ENCODE measurements at regions not wholly inside any gene's neighbourhood (a gene's known extent, or its start where the extent isn't known, plus 50 kb on each side); places are given as distances from the start of the nearest gene placed in this dataset.

- no peaks in the 10 kb centered on the region for H3K9me3 ChIP-seq (ENCODE audit: control insufficient read depth, low read depth, low read length)
- H3K27ac ChIP-seq (ENCODE audit: low read length) = no peak overlapping the region
- H3K4me3 ChIP-seq (ENCODE audit: low read length) = no peak overlapping the region
- 96% methylated on average over 4 of the region's 4 CpGs for WGBS (ENCODE audit: insufficient coverage, low lambda C conversion rate)
- no peaks in the 10 kb centered on the region for H3K4me1 ChIP-seq (ENCODE audit: control insufficient read depth, insufficient read depth, low read length)
- H3K36me3 ChIP-seq (ENCODE audit: control insufficient read depth, insufficient read depth, low read length) = no peaks in the 10 kb centered on the region
- H3K27me3 ChIP-seq (ENCODE audit: control insufficient read depth, insufficient read depth, low read length) = no peaks in the 10 kb centered on the region
- DNase-seq = no peak
These were observed 151.6 kb downstream of the TTC32 start for GRCh38 chr2:19750136-19750535.

- Histone ChIP-seq H3K9me3 (ENCODE audit: control insufficient read depth, low read depth, low read length) (no peaks in the 10 kb centered on the region), H3K4me1 (ENCODE audit: control insufficient read depth, insufficient read depth, low read length) (no peaks in the 10 kb centered on the region), H3K4me3 (ENCODE audit: low read length) (no peak overlapping the region), H3K27ac (ENCODE audit: low read length) (no peak overlapping the region), H3K27me3 (ENCODE audit: control insufficient read depth, insufficient read depth, low read length) (no peaks in the 10 kb centered on the region), H3K36me3 (ENCODE audit: control insufficient read depth, insufficient read depth, low read length) (no peaks in the 10 kb centered on the region)
- no peak for DNase-seq
- no CpG with 5 or more reads among the region's 3 CpGs for WGBS (ENCODE audit: insufficient coverage, low lambda C conversion rate)
These were observed 152.3 kb downstream of the TTC32 start for GRCh38 chr2:19749507-19749836.

DNA sequence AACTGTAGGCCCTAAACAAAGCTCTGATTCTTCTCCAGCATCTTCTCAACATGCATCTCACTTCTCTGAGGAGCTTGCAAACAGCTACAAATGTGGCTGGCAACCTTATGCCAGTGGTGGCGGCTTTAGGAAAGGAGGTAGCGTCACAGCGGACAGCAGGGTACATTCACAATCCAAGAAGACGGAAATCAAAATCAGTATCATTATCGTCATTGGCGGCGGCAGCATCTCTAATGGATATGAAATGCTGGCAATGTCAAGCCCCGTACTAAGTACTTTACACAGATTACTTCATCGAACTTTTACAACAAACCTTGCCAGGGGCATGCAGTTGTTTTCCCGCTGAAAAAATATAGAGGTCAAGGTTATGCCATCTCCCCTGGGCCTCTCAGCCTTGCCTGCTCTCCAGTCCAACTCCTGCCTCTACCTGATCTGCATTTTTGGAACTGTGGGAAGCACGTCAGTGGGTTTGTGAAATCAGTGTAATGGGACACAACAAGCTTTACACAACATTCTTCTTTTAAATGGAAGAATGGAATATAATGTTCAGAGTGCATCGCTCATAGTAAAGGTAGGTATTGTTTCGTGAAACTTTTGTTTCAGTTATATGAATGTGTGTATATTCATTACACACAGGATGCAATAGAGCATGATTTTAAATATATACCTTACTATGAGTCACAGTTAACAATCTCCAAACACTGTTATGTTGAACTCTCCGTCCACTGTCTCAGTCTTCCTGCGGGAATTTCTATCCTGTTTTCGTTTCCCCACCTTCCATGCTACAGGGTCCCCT, 152.9 kb downstream of the TTC32 start:
- Histone ChIP-seq H3K9me3 (ENCODE audit: control insufficient read depth, low read depth, low read length) (no peaks in the 10 kb centered on the region), H3K27ac (ENCODE audit: low read length) (no peak overlapping the region), H3K4me1 (ENCODE audit: control insufficient read depth, insufficient read depth, low read length) (no peaks in the 10 kb centered on the region), H3K4me3 (ENCODE audit: low read length) (no peak overlapping the region), H3K27me3 (ENCODE audit: control insufficient read depth, insufficient read depth, low read length) (no peaks in the 10 kb centered on the region), H3K36me3 (ENCODE audit: control insufficient read depth, insufficient read depth, low read length) (no peaks in the 10 kb centered on the region)
- WGBS (ENCODE audit: insufficient coverage, low lambda C conversion rate) = no CpG with 5 or more reads among the region's 16 CpGs
- no peak for DNase-seq

DNA sequence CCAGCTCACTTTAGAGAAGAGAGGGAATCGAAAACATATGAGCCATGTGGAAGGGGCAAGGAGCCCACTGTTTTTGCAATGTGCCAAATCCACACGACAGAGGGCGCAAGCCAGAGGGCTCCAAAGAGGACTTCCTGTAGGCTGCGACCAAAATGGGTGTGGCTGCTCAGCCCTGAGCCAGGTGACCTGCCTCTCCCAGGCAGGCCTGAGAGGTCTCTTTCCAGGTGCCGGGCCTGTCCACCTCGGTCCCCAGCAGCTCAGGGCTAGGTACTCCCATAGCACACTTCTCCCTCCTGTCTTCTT, 153.8 kb downstream of the TTC32 start:
- WGBS (ENCODE audit: insufficient coverage, low lambda C conversion rate) = no CpG with 5 or more reads among the region's 6 CpGs
- Histone ChIP-seq H3K36me3 (ENCODE audit: control insufficient read depth, insufficient read depth, low read length) (no peaks in the 10 kb centered on the region), H3K27ac (ENCODE audit: low read length) (no peak overlapping the region), H3K9me3 (ENCODE audit: control insufficient read depth, low read depth, low read length) (no peaks in the 10 kb centered on the region), H3K4me1 (ENCODE audit: control insufficient read depth, insufficient read depth, low read length) (no peaks in the 10 kb centered on the region), H3K4me3 (ENCODE audit: low read length) (no peak overlapping the region), H3K27me3 (ENCODE audit: control insufficient read depth, insufficient read depth, low read length) (no peaks in the 10 kb centered on the region)
- no peak for DNase-seq

- whole genome bisulfite sequencing (ENCODE audit: insufficient coverage, low lambda C conversion rate) = no CpG with 5 or more reads among the region's 10 CpGs
- H3K36me3 ChIP-seq (ENCODE audit: control insufficient read depth, insufficient read depth, low read length) = no peaks in the 10 kb centered on the region
- H3K27me3 ChIP-seq (ENCODE audit: control insufficient read depth, insufficient read depth, low read length) = no peaks in the 10 kb centered on the region
- DNase-seq = no peak
- no peak overlapping the region for H3K4me3 ChIP-seq (ENCODE audit: low read length)
- H3K4me1 ChIP-seq (ENCODE audit: control insufficient read depth, insufficient read depth, low read length) = no peaks in the 10 kb centered on the region
- no peak overlapping the region for H3K27ac ChIP-seq (ENCODE audit: low read length)
- no peaks in the 10 kb centered on the region for H3K9me3 ChIP-seq (ENCODE audit: control insufficient read depth, low read depth, low read length)
These were observed 154.3 kb downstream of the TTC32 start for GRCh38 chr2:19747310-19748072.

- DNase-seq = no peak
- H3K27me3 ChIP-seq (ENCODE audit: control insufficient read depth, insufficient read depth, low read length) = no peaks in the 10 kb centered on the region
- H3K4me3 ChIP-seq (ENCODE audit: low read length) = no peak overlapping the region
- WGBS (ENCODE audit: insufficient coverage, low lambda C conversion rate) = no CpG with 5 or more reads among the region's 13 CpGs
- H3K9me3 ChIP-seq (ENCODE audit: control insufficient read depth, low read depth, low read length) = no peaks in the 10 kb centered on the region
- H3K36me3 ChIP-seq (ENCODE audit: control insufficient read depth, insufficient read depth, low read length) = no peaks in the 10 kb centered on the region
- H3K4me1 ChIP-seq (ENCODE audit: control insufficient read depth, insufficient read depth, low read length) = no peaks in the 10 kb centered on the region
- H3K27ac ChIP-seq (ENCODE audit: low read length) = no peak overlapping the region
These were observed 155.0 kb downstream of the TTC32 start for GRCh38 chr2:19746611-19747309.

- H3K27ac ChIP-seq (ENCODE audit: low read length) = no peak overlapping the region
- no peaks in the 10 kb centered on the region for H3K27me3 ChIP-seq (ENCODE audit: control insufficient read depth, insufficient read depth, low read length)
- H3K4me1 ChIP-seq (ENCODE audit: control insufficient read depth, insufficient read depth, low read length) = no peaks in the 10 kb centered on the region
- DNase-seq = no peak
- H3K9me3 ChIP-seq (ENCODE audit: control insufficient read depth, low read depth, low read length) = no peaks in the 10 kb centered on the region
- H3K4me3 ChIP-seq (ENCODE audit: low read length) = no peak overlapping the region
- H3K36me3 ChIP-seq (ENCODE audit: control insufficient read depth, insufficient read depth, low read length) = no peaks in the 10 kb centered on the region
- no CpG with 5 or more reads among the region's 8 CpGs for WGBS (ENCODE audit: insufficient coverage, low lambda C conversion rate)
These were observed 155.6 kb downstream of the TTC32 start for GRCh38 chr2:19746137-19746600.

GRCh38 chr2:19745318-19746136, 156.3 kb downstream of the TTC32 start:
- Histone ChIP-seq H3K27ac (ENCODE audit: low read length) (no peak overlapping the region), H3K9me3 (ENCODE audit: control insufficient read depth, low read depth, low read length) (no peaks in the 10 kb centered on the region), H3K27me3 (ENCODE audit: control insufficient read depth, insufficient read depth, low read length) (no peaks in the 10 kb centered on the region), H3K4me3 (ENCODE audit: low read length) (no peak overlapping the region), H3K36me3 (ENCODE audit: control insufficient read depth, insufficient read depth, low read length) (no peaks in the 10 kb centered on the region), H3K4me1 (ENCODE audit: control insufficient read depth, insufficient read depth, low read length) (no peaks in the 10 kb centered on the region)
- no peak for DNase-seq
- WGBS (ENCODE audit: insufficient coverage, low lambda C conversion rate) = no CpG with 5 or more reads among the region's 17 CpGs

GRCh38 chr2:19744456-19745199, 157.2 kb downstream of the TTC32 start:
- 100% methylated on average over 1 of the region's 8 CpGs for WGBS (ENCODE audit: insufficient coverage, low lambda C conversion rate)
- H3K9me3 ChIP-seq (ENCODE audit: control insufficient read depth, low read depth, low read length) = no peaks in the 10 kb centered on the region

More at GRCh38 chr2:19744456-19745199, 157.2 kb downstream of the TTC32 start:
- Histone ChIP-seq H3K4me3 (ENCODE audit: low read length) (no peak overlapping the region), H3K27ac (ENCODE audit: low read length) (no peak overlapping the region), H3K36me3 (ENCODE audit: control insufficient read depth, insufficient read depth, low read length) (no peaks in the 10 kb centered on the region), H3K27me3 (ENCODE audit: control insufficient read depth, insufficient read depth, low read length) (no peaks in the 10 kb centered on the region), H3K4me1 (ENCODE audit: control insufficient read depth, insufficient read depth, low read length) (no peaks in the 10 kb centered on the region)
- DNase-seq = no peak
